ENCODE measurements at regions not wholly inside any gene's neighbourhood (a gene's known extent, or its start where the extent isn't known, plus 50 kb on each side); places are given as distances from the start of the nearest gene placed in this dataset.

DNA sequence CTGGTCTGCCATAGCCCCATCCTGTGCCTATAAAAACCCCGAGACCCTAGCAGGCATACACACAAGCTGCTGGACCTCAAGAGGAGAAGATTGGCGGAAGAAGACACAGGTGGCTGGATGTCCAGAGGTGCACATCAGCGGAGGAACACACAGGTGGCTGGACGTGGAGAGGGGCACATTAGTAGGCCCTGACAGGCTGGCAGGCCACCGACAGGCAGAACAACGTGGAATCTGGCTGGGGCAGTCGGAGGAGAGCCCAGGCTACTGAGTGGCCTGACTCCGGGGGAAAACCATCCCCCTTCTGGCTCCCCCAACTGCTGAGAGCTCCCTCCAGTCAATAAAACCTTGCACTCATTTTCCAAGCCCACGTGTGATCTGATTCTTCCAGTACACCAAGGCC is 512.5 kb upstream of the AMOT start:
- no peak for TF ChIP-seq EZH2phosphoT487 (conservative IDR thresholded peaks at IDR 0.05; ENCODE audit: low read length)
- H3K36me3 ChIP-seq (ENCODE audit: low read length) = no peaks in the 10 kb centered on the region
- H3K9ac ChIP-seq (ENCODE audit: low read length) = no peak overlapping the region
- H3K27me3 ChIP-seq (ENCODE audit: low read length) = no peaks in the 10 kb centered on the region
- no peak overlapping the region for H3K27ac ChIP-seq (ENCODE audit: low read depth, low read length)
- no peak overlapping the region for H2AFZ ChIP-seq (ENCODE audit: low read depth, low read length, severe bottlenecking)
- no peaks in the 10 kb centered on the region for H3K79me2 ChIP-seq (ENCODE audit: insufficient read depth, low read length)
- no peaks in the 10 kb centered on the region for H4K20me1 ChIP-seq (ENCODE audit: low read depth, low read length)
- no peak overlapping the region for H3K4me2 ChIP-seq (ENCODE audit: low read depth, low read length, poor library complexity, severe bottlenecking)
- no peaks in the 10 kb centered on the region for H3F3A ChIP-seq (ENCODE audit: insufficient read depth)
- H3K9me3 ChIP-seq (ENCODE audit: insufficient read depth, low read length) = no peaks in the 10 kb centered on the region
- H3K4me3 ChIP-seq (ENCODE audit: insufficient read depth, low read length, poor library complexity, severe bottlenecking) = no peak overlapping the region
- no peaks in the 10 kb centered on the region for H3K9me2 ChIP-seq (replicated peaks; ENCODE audit: insufficient read depth, low read length)

DNA sequence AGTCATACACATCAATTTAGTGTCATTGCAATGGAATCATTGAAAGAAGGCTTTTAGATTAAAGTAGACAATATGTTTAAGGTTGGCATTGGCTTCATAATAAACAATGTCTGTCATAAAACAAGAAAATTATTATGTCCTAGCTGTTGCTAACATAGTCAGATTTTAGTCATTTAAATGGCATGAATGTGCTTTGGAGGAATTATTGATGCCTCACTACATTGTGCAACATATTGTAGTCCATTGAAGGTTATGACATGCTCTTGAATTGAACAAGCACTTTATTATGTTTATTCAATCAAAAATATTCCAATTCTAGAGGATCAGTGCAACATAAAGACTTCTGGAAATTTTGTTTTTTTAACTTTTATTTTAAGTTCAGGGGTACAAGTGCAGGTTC is 489.8 kb upstream of the AMOT start:
- Histone ChIP-seq H3K36me3 (ENCODE audit: low read length) (no peaks in the 10 kb centered on the region), H3K4me3 (ENCODE audit: insufficient read depth, low read length, poor library complexity, severe bottlenecking) (no peak overlapping the region), H3K9ac (ENCODE audit: low read length) (no peak overlapping the region), H3K9me3 (ENCODE audit: insufficient read depth, low read length) (no peaks in the 10 kb centered on the region), H3K79me2 (ENCODE audit: insufficient read depth, low read length) (no peaks in the 10 kb centered on the region), H3K4me2 (ENCODE audit: low read depth, low read length, poor library complexity, severe bottlenecking) (no peak overlapping the region), H4K20me1 (ENCODE audit: low read depth, low read length) (no peaks in the 10 kb centered on the region), H3F3A (ENCODE audit: insufficient read depth) (no peaks in the 10 kb centered on the region), H2AFZ (ENCODE audit: low read depth, low read length, severe bottlenecking) (no peak overlapping the region), H3K27ac (ENCODE audit: low read depth, low read length) (no peak overlapping the region), H3K9me2 (replicated peaks; ENCODE audit: insufficient read depth, low read length) (no peaks in the 10 kb centered on the region), H3K27me3 (ENCODE audit: low read length) (no peaks in the 10 kb centered on the region)
- TF ChIP-seq CTCF (IDR thresholded peaks at IDR 0.05; ENCODE audit: insufficient read depth, low read length, poor library complexity, severe bottlenecking) = no peak
- no peak for TF ChIP-seq EZH2phosphoT487 (conservative IDR thresholded peaks at IDR 0.05; ENCODE audit: low read length)

GRCh38 chrX:113315927-113316326 is 475.3 kb upstream of the AMOT start:
- H3K4me3 ChIP-seq (ENCODE audit: insufficient read depth, low read length, poor library complexity, severe bottlenecking) = no peak overlapping the region
- no peaks in the 10 kb centered on the region for H3K27me3 ChIP-seq (ENCODE audit: low read length)
- H3K9me2 ChIP-seq (replicated peaks; ENCODE audit: insufficient read depth, low read length) = no peaks in the 10 kb centered on the region
- H3K79me2 ChIP-seq (ENCODE audit: insufficient read depth, low read length) = no peaks in the 10 kb centered on the region
- H3K36me3 ChIP-seq (ENCODE audit: low read length) = no peaks in the 10 kb centered on the region
- H3F3A ChIP-seq (ENCODE audit: insufficient read depth) = no peaks in the 10 kb centered on the region
- H3K9me3 ChIP-seq (ENCODE audit: insufficient read depth, low read length) = no peaks in the 10 kb centered on the region
- no peaks in the 10 kb centered on the region for H4K20me1 ChIP-seq (ENCODE audit: low read depth, low read length)
- no peak overlapping the region for H3K27ac ChIP-seq (ENCODE audit: low read depth, low read length)
- TF ChIP-seq CTCF (IDR thresholded peaks at IDR 0.05; ENCODE audit: insufficient read depth, low read length, poor library complexity, severe bottlenecking) (no peak), EZH2phosphoT487 (conservative IDR thresholded peaks at IDR 0.05; ENCODE audit: low read length) (no peak)
- no peak overlapping the region for H2AFZ ChIP-seq (ENCODE audit: low read depth, low read length, severe bottlenecking)
- H3K9ac ChIP-seq (ENCODE audit: low read length) = no peak overlapping the region
- H3K4me2 ChIP-seq (ENCODE audit: low read depth, low read length, poor library complexity, severe bottlenecking) = no peak overlapping the region

DNA sequence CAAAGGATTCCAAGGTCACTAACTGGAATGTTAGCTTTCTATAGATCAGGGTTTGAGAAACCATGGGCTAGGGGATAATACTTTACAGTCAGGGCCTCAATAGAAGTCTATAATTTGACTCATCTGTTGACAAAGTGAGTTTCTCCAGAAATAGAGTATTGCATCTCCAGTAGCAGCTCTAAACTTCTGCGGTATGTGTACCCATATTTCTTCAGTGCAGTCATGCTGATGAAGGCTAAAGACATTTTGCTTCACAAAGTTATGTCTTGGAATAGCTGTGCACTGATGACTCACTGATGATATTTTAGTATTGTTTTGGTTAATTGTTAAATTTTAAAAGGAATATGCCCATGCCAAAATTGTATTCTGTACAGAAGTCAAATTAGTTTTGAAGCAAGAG is 464.9 kb upstream of the AMOT start:
- TF ChIP-seq EZH2phosphoT487 (conservative IDR thresholded peaks at IDR 0.05; ENCODE audit: low read length) (no peak), CTCF (IDR thresholded peaks at IDR 0.05; ENCODE audit: insufficient read depth, low read length, poor library complexity, severe bottlenecking) (no peak)
- Histone ChIP-seq H3K79me2 (ENCODE audit: insufficient read depth, low read length) (no peaks in the 10 kb centered on the region), H4K20me1 (ENCODE audit: low read depth, low read length) (no peaks in the 10 kb centered on the region), H3F3A (ENCODE audit: insufficient read depth) (no peaks in the 10 kb centered on the region), H3K27me3 (ENCODE audit: low read length) (no peaks in the 10 kb centered on the region), H3K36me3 (ENCODE audit: low read length) (no peaks in the 10 kb centered on the region), H3K9me3 (ENCODE audit: insufficient read depth, low read length) (no peaks in the 10 kb centered on the region), H3K4me3 (ENCODE audit: insufficient read depth, low read length, poor library complexity, severe bottlenecking) (no peak overlapping the region), H3K9ac (ENCODE audit: low read length) (no peak overlapping the region), H3K4me2 (ENCODE audit: low read depth, low read length, poor library complexity, severe bottlenecking) (no peak overlapping the region), H3K9me2 (replicated peaks; ENCODE audit: insufficient read depth, low read length) (no peaks in the 10 kb centered on the region), H2AFZ (ENCODE audit: low read depth, low read length, severe bottlenecking) (no peak overlapping the region), H3K27ac (ENCODE audit: low read depth, low read length) (no peak overlapping the region)
